ENCODE measurements at regions not wholly inside any gene's neighbourhood (a gene's known extent, or its start where the extent isn't known, plus 50 kb on each side); places are given as distances from the start of the nearest gene placed in this dataset.

GRCh38 chr4:81611221-81611620 lies 139.5 kb upstream of the RASGEF1B start:
- H3K36me3 Mint-ChIP-seq (ENCODE audit: insufficient read depth, unreplicated experiment): no peaks in the 10 kb centered on the region
- no peaks in the 10 kb centered on the region for H3K9me3 Mint-ChIP-seq (ENCODE audit: unreplicated experiment)
- Histone ChIP-seq H3K4me1 (no peaks in the 10 kb centered on the region), H3K9me3 (no peaks in the 10 kb centered on the region), H3K27me3 (replicated peaks; ENCODE audit: control insufficient read depth, insufficient read depth, low read length) (no peaks in the 10 kb centered on the region), H3K36me3 (ENCODE audit: control insufficient read depth, insufficient read depth, low read length) (no peaks in the 10 kb centered on the region), H3K4me3 (ENCODE audit: low read depth, low read length) (no peak overlapping the region)
- ChIA-PET POLR2A (no interaction called here), CTCF (no interaction called here)
- intact Hi-C loops (cut with micrococcal nuclease; ENCODE audit: unreplicated experiment): no loop called here
- no TSS peak for BruUV-seq (replicated peaks)
- no peak overlapping the region for H3K4me3 Mint-ChIP-seq (ENCODE audit: unreplicated experiment)
- no peak for TF ChIP-seq CTCF (IDR thresholded peaks at IDR 0.05; ENCODE audit: insufficient read depth in 1 of 2, low read depth in 1 of 2, low read length in 1 of 2, severe bottlenecking in 1 of 2, unreplicated experiment in 1 of 2)
- H3K27me3 Mint-ChIP-seq (ENCODE audit: insufficient read depth, unreplicated experiment): no peaks in the 10 kb centered on the region
- no peak overlapping the region for H3K27ac Mint-ChIP-seq (ENCODE audit: unreplicated experiment)
- peaks cover 8% of the 10 kb centered on the region for H3K4me1 Mint-ChIP-seq (ENCODE audit: low read depth, unreplicated experiment)
- no peak for DNase-seq

- Mint-ChIP-seq H3K4me1 (ENCODE audit: low read depth, unreplicated experiment) (peaks cover 8% of the 10 kb centered on the region), H3K36me3 (ENCODE audit: insufficient read depth, unreplicated experiment) (no peaks in the 10 kb centered on the region), H3K27ac (ENCODE audit: unreplicated experiment) (no peak overlapping the region), H3K27me3 (ENCODE audit: insufficient read depth, unreplicated experiment) (no peaks in the 10 kb centered on the region), H3K9me3 (ENCODE audit: unreplicated experiment) (no peaks in the 10 kb centered on the region), H3K4me3 (ENCODE audit: unreplicated experiment) (no peak overlapping the region)
- no peaks in the 10 kb centered on the region for H3K27me3 ChIP-seq (replicated peaks; ENCODE audit: control insufficient read depth, insufficient read depth, low read length)
- H3K4me3 ChIP-seq (ENCODE audit: low read depth, low read length): no peak overlapping the region
- intact Hi-C loops (cut with micrococcal nuclease; ENCODE audit: unreplicated experiment): no loop called here
- no peak for TF ChIP-seq CTCF (IDR thresholded peaks at IDR 0.05; ENCODE audit: insufficient read depth in 1 of 2, low read depth in 1 of 2, low read length in 1 of 2, severe bottlenecking in 1 of 2, unreplicated experiment in 1 of 2)
- POLR2A ChIA-PET: no interaction called here
- no peak for DNase-seq
- no peaks in the 10 kb centered on the region for H3K36me3 ChIP-seq (ENCODE audit: control insufficient read depth, insufficient read depth, low read length)
- no peaks in the 10 kb centered on the region for H3K9me3 ChIP-seq
- CTCF ChIA-PET: no interaction called here
- no peaks in the 10 kb centered on the region for H3K4me1 ChIP-seq
- BruUV-seq (replicated peaks): no TSS peak
These were observed 138.1 kb upstream of the RASGEF1B start for GRCh38 chr4:81609844-81610243.

- DNase-seq: no peak
- H3K4me3 ChIP-seq (ENCODE audit: low read depth, low read length): no peak overlapping the region
- no peaks in the 10 kb centered on the region for H3K36me3 ChIP-seq (ENCODE audit: control insufficient read depth, insufficient read depth, low read length)
- BruUV-seq (replicated peaks): no TSS peak
- intact Hi-C loops (cut with micrococcal nuclease; ENCODE audit: unreplicated experiment): no loop called here
- Mint-ChIP-seq H3K36me3 (ENCODE audit: insufficient read depth, unreplicated experiment) (no peaks in the 10 kb centered on the region), H3K27me3 (ENCODE audit: insufficient read depth, unreplicated experiment) (no peaks in the 10 kb centered on the region), H3K27ac (ENCODE audit: unreplicated experiment) (no peak overlapping the region), H3K4me1 (ENCODE audit: low read depth, unreplicated experiment) (peaks cover 8% of the 10 kb centered on the region), H3K4me3 (ENCODE audit: unreplicated experiment) (no peak overlapping the region), H3K9me3 (ENCODE audit: unreplicated experiment) (no peaks in the 10 kb centered on the region)
- H3K27me3 ChIP-seq (replicated peaks; ENCODE audit: control insufficient read depth, insufficient read depth, low read length): no peaks in the 10 kb centered on the region
- CTCF ChIA-PET: no interaction called here
- TF ChIP-seq CTCF (IDR thresholded peaks at IDR 0.05; ENCODE audit: insufficient read depth in 1 of 2, low read depth in 1 of 2, low read length in 1 of 2, severe bottlenecking in 1 of 2, unreplicated experiment in 1 of 2): no peak
- POLR2A ChIA-PET: no interaction called here
- H3K4me1 ChIP-seq: no peaks in the 10 kb centered on the region
- no peaks in the 10 kb centered on the region for H3K9me3 ChIP-seq
These were observed 136.2 kb upstream of the RASGEF1B start for GRCh38 chr4:81607950-81608349.

All from Caco-2 (cell line).